Gastroesophageal sphincter (tissue), 4 donors: ENCODE measurements at regions not wholly inside any gene's neighbourhood (a gene's known extent, or its start where the extent isn't known, plus 50 kb on each side); places are given as distances from the start of the nearest gene placed in this dataset.

Experiments used
- ATAC-seq: fragments of 150-250 bp; one replicate; pipeline ENCODE4 v1.9.1; 2016; ENCODE audit warnings: mild to moderate bottlenecking, moderate library complexity
- H3K27ac ChIP-seq, 4 donors: fragments of 200-600 bp; sonication (generic) in 3 of 4; 1 replicate in 3 of 4; 2 replicates in 1 of 4; pipeline ENCODE4 v1.5.1; 2016 to 2019
- H3K27me3 ChIP-seq: fragments of 200-600 bp; sonication (generic); one replicate; pipeline ENCODE4 v1.5.1; 2019
- H3K36me3 ChIP-seq, 2 donors: fragments of 200-600 bp; sonication (generic); one replicate each; pipeline ENCODE4 v1.5.1; 2019; ENCODE audit warnings: control low read depth in 1 of 2
- H3K4me1 ChIP-seq, 3 donors: fragments of 200-600 bp; sonication (generic); 1 replicate in 2 of 3; 2 replicates in 1 of 3; pipeline ENCODE4 v1.5.1; 2016 to 2019; ENCODE audit warnings: control low read depth in 2 of 3
- H3K4me3 ChIP-seq, 2 donors: fragments of 200-600 bp; sonication (generic); one replicate each; pipeline ENCODE4 v1.5.1; 2019; ENCODE audit warnings: mild to moderate bottlenecking in 1 of 2, moderate library complexity in 1 of 2
- H3K9me3 ChIP-seq, 3 donors: fragments of 200-600 bp; sonication (generic); one replicate each; pipeline ENCODE4 v1.5.1; 2017 to 2019; ENCODE audit warnings: control low read depth in 2 of 3
- EP300 ChIP-seq: sonication (generic); formaldehyde crosslinking; IDR thresholded peaks from one replicate; pipeline ENCODE4 v1.6.1; 2017; ENCODE audit warnings: antibody characterized with exemption, mild to moderate bottlenecking
- POLR2A ChIP-seq, 2 donors: fragments of 450-650 bp; IDR thresholded peaks; one replicate each; pipeline ENCODE4 v1.6.1; 2017; ENCODE audit warnings: antibody characterized with exemption in 2 of 2, mild to moderate bottlenecking in 2 of 2, moderate library complexity in 1 of 2
- POLR2AphosphoS5 ChIP-seq: sonication (generic); formaldehyde crosslinking; IDR thresholded peaks from one replicate; pipeline ENCODE4 v1.6.1; 2017; ENCODE audit warnings: antibody characterized with exemption
- WGBS, 2 donors: methylation state at CpG; one replicate each; pipeline ENCODE4 v1.1.5; 2018; ENCODE audit warnings: low coverage in 1 of 2; 5-methylcytosine and 5-hydroxymethylcytosine counted together
- TF ChIP-seq, protein P1 (sequence below), 4 experiments: fragments of 200-600 bp in 2 of 4; fragments of 450-650 bp in 2 of 4; sonication (generic) in 1 of 4; IDR thresholded peaks; one replicate each; pipeline ENCODE4 v1.5.1; 2017 to 2019; ENCODE audit warnings: antibody characterized with exemption in 4 of 4, mild to moderate bottlenecking in 2 of 4, moderate library complexity in 2 of 4

DNA sequence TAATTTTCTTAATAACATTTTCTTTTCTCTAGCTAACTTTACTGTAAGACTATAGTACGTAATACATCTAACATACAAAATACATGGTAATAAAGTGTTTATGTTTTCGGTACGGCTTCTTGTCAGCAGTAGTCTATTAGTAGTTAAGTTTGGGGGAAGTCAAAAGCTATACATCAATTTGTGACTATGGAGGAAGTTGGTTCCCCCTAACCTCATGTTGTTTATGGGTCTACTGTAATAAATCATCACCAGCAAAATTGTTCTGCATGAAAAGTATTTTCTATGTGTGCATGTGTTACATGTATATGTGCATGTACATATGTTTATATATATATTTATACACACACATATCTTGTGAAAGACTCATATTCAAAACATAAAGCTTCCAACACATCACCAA lies 303.0 kb downstream of the TRIB2 start:
- Histone ChIP-seq H3K36me3 (no peaks in the 10 kb centered on the region), H3K9me3 (no peaks in the 10 kb centered on the region), H3K27ac (no peak overlapping the region), H3K27me3 (no peaks in the 10 kb centered on the region), H3K4me3 (no peak overlapping the region), H3K4me1 (no peaks in the 10 kb centered on the region)
- 77 to 90% methylated on average over 3 of the region's 3 CpGs for WGBS, 2 donors
- no peak for TF ChIP-seq POLR2A (IDR thresholded peaks at IDR 0.05)
- TF ChIP-seq, protein P1, sequence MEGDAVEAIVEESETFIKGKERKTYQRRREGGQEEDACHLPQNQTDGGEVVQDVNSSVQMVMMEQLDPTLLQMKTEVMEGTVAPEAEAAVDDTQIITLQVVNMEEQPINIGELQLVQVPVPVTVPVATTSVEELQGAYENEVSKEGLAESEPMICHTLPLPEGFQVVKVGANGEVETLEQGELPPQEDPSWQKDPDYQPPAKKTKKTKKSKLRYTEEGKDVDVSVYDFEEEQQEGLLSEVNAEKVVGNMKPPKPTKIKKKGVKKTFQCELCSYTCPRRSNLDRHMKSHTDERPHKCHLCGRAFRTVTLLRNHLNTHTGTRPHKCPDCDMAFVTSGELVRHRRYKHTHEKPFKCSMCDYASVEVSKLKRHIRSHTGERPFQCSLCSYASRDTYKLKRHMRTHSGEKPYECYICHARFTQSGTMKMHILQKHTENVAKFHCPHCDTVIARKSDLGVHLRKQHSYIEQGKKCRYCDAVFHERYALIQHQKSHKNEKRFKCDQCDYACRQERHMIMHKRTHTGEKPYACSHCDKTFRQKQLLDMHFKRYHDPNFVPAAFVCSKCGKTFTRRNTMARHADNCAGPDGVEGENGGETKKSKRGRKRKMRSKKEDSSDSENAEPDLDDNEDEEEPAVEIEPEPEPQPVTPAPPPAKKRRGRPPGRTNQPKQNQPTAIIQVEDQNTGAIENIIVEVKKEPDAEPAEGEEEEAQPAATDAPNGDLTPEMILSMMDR (IDR thresholded peaks at IDR 0.05), result no peak
- TF ChIP-seq POLR2AphosphoS5, result no peak
- TF ChIP-seq EP300, result no peak
- ATAC-seq, result no peak

DNA sequence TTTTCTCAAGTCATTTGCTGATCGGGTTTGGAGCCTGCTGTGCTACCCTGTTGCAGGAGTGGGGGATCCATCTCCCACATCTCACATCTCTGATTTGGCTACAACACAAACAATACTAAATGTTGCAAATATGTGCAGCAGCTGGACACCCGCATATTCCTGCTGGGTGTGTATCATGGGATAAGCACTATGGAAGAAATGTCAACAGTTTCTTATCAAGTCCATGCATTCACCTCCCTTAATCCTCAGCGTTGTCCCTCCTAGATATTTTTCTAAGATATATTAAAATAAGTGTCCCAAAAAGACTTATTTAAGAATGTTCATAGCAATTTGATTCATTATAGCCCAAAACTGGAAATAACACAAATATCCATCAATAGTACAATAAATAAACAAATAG lies 303.7 kb downstream of the TRIB2 start:
- H3K4me3 ChIP-seq, result no peak overlapping the region
- TF ChIP-seq EP300, result no peak
- no peak for TF ChIP-seq POLR2AphosphoS5
- TF ChIP-seq, protein P1 (IDR thresholded peaks at IDR 0.05), result no peak
- TF ChIP-seq POLR2A (IDR thresholded peaks at IDR 0.05), result no peak

DNA sequence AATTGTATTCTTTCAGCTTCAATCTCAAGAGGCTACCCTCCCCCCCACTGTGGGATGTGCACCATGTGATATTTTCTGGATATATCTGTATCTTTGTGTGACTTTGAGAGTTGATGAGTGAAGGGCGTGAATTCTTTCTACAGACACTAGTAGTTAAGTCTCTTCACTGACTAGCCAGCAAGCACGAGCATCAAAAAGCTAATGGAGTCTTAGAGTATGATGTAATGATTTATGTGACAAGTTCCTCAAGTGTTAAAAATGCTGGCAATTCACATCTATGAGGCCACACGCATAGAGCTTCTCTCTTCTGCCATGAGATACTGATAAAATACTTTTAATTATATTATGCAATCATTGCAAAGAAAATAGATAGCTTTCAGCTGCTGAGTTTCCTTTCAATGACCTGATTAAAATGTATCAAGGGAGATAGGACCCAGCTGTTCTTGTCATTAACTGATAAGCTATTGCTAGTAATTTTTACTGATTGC lies 304.8 kb downstream of the TRIB2 start:
- WGBS, 2 donors, result 19 to 41% methylated on average over 3 of the region's 3 CpGs
- Histone ChIP-seq H3K27ac (no peak overlapping the region), H3K4me1 (no peaks in the 10 kb centered on the region), H3K4me3 (no peak overlapping the region), H3K9me3 (no peaks in the 10 kb centered on the region), H3K36me3 (no peaks in the 10 kb centered on the region), H3K27me3 (no peaks in the 10 kb centered on the region)
- TF ChIP-seq POLR2A (IDR thresholded peaks at IDR 0.05) (no peak), EP300 (no peak), POLR2AphosphoS5 (no peak)
- TF ChIP-seq, protein P1 (IDR thresholded peaks at IDR 0.05), result no peak
- no peak for ATAC-seq

More for the DNA sequence above, 303.7 kb downstream of the TRIB2 start:
- Histone ChIP-seq H3K27ac (no peak overlapping the region), H3K36me3 (no peaks in the 10 kb centered on the region), H3K27me3 (no peaks in the 10 kb centered on the region), H3K9me3 (no peaks in the 10 kb centered on the region), H3K4me1 (no peaks in the 10 kb centered on the region)
- ATAC-seq, result no peak
- WGBS, 2 donors, result 75 to 76% methylated on average over 2 to 3 of the region's 3 CpGs

DNA sequence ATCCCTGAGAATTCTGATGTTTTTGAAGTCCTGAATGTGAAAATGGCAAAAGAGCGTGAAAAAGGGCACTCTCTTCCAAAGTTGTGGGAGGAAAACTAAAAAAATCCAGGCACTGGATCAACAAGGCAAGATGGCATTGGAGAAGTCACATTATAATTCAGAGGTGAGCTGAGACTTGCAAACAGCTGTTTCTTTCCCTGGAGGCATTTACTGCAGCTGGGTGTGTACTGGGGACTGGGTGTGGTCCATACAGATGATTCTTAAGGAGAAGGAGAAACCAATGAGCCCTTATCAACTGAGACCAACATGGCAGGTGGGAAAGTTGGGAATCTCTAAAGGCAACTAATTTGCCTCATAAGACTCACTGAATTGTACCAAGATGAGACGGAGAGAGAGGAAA lies 313.9 kb downstream of the TRIB2 start:
- H3K27ac ChIP-seq, result no peak overlapping the region

DNA sequence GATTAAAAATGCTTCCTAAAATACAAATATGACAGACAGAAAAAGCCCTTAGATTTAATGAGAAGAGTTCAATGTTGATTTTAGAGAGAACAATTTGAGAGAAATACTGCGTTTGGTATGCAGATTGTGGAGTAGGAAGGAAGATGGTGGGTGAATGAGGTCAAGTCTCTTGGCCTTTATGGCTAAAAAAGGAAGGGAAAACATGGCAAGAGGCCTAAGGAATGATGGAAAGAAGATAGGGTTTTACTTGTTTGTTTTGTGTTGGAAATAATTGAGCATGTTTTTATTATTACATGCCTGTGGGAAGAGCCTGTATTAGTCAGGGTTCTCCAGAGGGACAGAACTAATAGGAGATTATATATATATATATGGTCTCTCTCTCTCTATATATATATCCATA lies 318.1 kb downstream of the TRIB2 start:
- no peaks in the 10 kb centered on the region for H3K4me1 ChIP-seq
- H3K27ac ChIP-seq, result no peak overlapping the region
- peaks cover 3% of the 10 kb centered on the region for H3K27me3 ChIP-seq
- H3K36me3 ChIP-seq, result no peaks in the 10 kb centered on the region
- H3K4me3 ChIP-seq, result no peak overlapping the region
- H3K9me3 ChIP-seq, result peaks cover 0 to 1% (median 0%) of the 10 kb centered on the region in 3 donors
- TF ChIP-seq POLR2A (IDR thresholded peaks at IDR 0.05), result no peak
- TF ChIP-seq, protein P1 (IDR thresholded peaks at IDR 0.05), result no peak
- no peak for TF ChIP-seq POLR2AphosphoS5
- no peak for TF ChIP-seq EP300
- no peak for ATAC-seq
- 65 to 100% methylated on average over 1 of the region's 1 CpG for WGBS, 2 donors

More for the DNA sequence above, 313.9 kb downstream of the TRIB2 start:
- Histone ChIP-seq H3K36me3 (no peaks in the 10 kb centered on the region), H3K4me1 (no peaks in the 10 kb centered on the region), H3K27me3 (no peaks in the 10 kb centered on the region), H3K9me3 (no peaks in the 10 kb centered on the region), H3K4me3 (no peak overlapping the region)
- TF ChIP-seq, protein P1 (IDR thresholded peaks at IDR 0.05), result no peak
- TF ChIP-seq POLR2AphosphoS5 (no peak), POLR2A (IDR thresholded peaks at IDR 0.05) (no peak), EP300 (no peak)
- WGBS, 2 donors, result 98% methylated on average over 2 of the region's 2 CpGs; no CpG with 5 or more reads in 1 of the 2 donors
- no peak for ATAC-seq
